ENCODE measurements at regions not wholly inside any gene's neighbourhood (a gene's known extent, or its start where the extent isn't known, plus 50 kb on each side); places are given as distances from the start of the nearest gene placed in this dataset.

GRCh38 chr2:4576075-4576474, 872.7 kb downstream of the DCDC2C start:
- no peak for DNase-seq (ENCODE audit: low read depth in 2 of 2)

- DNase-seq (ENCODE audit: low read depth in 2 of 2): no peak
These were observed 876.6 kb downstream of the DCDC2C start for GRCh38 chr2:4579977-4580376.

GRCh38 chr2:4585057-4585635, 881.8 kb downstream of the DCDC2C start:
- no peak for DNase-seq (ENCODE audit: low read depth in 2 of 2)

DNA sequence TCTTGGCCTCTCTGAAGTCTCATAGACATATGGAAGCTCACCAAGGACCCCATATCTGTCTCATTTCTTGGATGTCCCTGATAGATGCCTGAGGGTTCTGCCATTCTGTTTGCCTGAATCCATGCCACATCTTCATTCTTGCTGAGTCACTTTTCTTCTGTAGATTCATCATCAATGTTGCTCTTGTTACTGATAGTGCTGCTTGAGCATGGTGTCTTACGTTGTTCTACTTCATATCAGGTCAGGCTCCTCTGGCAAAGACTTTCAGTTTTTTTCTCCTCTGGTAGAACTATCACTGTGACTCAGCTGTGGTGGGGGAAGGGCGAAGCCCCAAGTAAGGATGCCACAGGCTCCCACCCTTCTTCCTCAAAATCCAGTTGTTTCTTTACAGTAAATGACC, 885.2 kb downstream of the DCDC2C start:
- DNase-seq (ENCODE audit: low read depth in 2 of 2): no peak

DNA sequence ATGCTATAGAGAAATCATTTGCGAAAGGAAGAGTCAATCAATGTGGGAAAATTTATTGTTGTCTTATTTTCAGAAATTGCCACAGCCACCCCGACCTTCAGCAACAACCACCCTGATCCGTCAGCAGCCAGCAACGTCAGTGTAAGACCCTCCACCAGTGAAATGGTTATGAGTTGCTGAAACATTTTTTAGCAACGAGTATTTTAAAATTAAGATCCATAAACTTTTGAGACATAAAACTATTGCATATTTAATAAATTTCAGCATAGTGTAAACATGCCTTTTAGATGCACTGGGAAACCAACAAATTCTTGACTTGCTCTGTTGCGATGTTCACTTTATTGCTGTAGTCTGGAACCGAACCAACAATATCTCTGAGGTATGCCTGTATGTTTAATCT, 887.9 kb downstream of the DCDC2C start:
- DNase-seq (ENCODE audit: low read depth in 2 of 2): no peak

- no peak for DNase-seq (ENCODE audit: low read depth in 2 of 2)
These were observed 894.0 kb downstream of the DCDC2C start for GRCh38 chr2:4597400-4597799.

GRCh38 chr2:4604767-4605166, 901.4 kb downstream of the DCDC2C start:
- DNase-seq (ENCODE audit: low read depth in 2 of 2): no peak

GRCh38 chr2:4618141-4618540, 914.8 kb downstream of the DCDC2C start:
- no peak for DNase-seq (ENCODE audit: low read depth in 2 of 2)

DNA sequence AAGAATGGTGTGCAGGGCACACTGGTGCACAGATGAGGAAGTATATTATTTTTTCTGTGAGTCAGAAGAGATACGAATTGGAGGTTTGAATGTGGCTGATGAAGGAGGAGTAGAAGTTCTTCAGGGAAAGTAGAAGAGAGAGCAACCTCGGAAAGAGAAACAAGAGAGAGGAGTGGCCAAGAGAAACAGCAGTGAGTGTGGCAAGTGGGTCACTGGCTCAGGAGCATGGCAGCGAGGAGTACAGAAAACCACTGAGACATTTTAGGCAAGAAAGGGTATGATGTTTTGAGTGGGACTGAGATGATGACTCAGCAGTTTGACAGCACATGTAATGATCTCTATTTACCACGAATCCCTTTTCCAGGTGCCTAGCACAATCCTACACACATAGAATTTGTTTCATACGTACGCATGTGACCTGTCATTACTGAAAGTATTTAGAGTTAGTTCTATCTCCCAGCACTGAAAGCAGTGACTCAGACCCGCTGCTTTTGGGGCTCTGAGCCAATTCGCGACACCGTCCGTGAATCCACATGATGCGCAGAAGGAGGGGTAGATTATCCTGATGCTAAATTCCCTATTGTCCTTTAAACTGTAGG, 915.4 kb downstream of the DCDC2C start:
- no peak for DNase-seq (ENCODE audit: low read depth in 2 of 2)

GRCh38 chr2:4628998-4629501, 925.7 kb downstream of the DCDC2C start:
- no peak for DNase-seq (ENCODE audit: low read depth in 2 of 2)

GRCh38 chr2:4635289-4635688, 931.9 kb downstream of the DCDC2C start:
- no peak for DNase-seq (ENCODE audit: low read depth in 2 of 2)

GRCh38 chr2:4653991-4654390, 950.6 kb downstream of the DCDC2C start:
- DNase-seq (ENCODE audit: low read depth in 2 of 2): no peak

- no peak for DNase-seq (ENCODE audit: low read depth in 2 of 2)
These were observed 953.0 kb downstream of the DCDC2C start for GRCh38 chr2:4656326-4656725.

- DNase-seq (ENCODE audit: low read depth in 2 of 2): no peak
These were observed 958.9 kb downstream of the DCDC2C start for GRCh38 chr2:4662161-4662779.

- no peak for DNase-seq (ENCODE audit: low read depth in 2 of 2)
These were observed 965.0 kb downstream of the DCDC2C start for GRCh38 chr2:4668381-4668780.

- no peak for DNase-seq (ENCODE audit: low read depth in 2 of 2)
These were observed 967.0 kb downstream of the DCDC2C start for GRCh38 chr2:4670331-4670730.

DNA sequence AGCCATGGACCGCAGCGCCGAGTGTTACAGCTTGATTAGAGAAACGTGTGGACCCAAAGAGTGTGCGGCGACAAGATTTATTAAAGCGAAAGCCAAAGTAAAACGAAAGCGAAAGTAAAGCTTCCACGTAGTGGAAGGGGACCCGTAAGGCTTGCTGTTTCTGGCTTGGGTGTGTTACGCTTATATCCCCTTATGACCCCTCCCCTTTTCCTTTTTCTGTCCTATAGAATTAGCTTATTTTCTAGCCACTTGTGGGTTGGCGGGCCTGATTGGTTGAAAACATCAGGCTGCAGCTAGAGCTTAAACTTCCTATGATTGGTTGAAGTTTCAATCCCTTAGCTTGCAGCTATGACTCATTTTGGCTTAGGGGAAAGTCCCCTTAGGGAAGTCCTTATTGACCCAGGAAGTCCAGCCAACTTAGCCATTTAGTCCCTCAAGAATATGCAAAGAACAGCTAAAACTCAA, 969.7 kb downstream of the DCDC2C start:
- no peak for DNase-seq (ENCODE audit: low read depth in 2 of 2)

DNA sequence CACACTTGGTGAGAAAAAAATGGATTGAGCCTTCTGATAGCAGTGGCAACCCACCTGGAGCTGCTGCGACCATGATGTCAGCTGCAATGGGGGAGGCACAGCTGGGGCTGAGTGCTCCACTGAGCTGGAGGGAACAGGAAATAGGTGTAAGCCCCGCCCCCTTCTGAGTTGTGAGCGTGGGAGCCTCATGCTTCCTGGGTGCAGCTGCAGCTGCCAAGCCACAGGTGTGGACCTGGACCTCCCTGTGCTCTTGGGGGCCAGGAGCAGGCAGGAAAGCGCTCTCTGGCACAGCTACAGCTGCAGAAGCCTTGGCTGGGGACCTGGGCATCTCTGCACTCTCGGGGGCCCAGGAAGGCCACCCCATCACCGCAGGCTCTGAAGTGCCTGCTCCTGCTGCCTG, 970.6 kb downstream of the DCDC2C start:
- DNase-seq (ENCODE audit: low read depth in 2 of 2): no peak

DNA sequence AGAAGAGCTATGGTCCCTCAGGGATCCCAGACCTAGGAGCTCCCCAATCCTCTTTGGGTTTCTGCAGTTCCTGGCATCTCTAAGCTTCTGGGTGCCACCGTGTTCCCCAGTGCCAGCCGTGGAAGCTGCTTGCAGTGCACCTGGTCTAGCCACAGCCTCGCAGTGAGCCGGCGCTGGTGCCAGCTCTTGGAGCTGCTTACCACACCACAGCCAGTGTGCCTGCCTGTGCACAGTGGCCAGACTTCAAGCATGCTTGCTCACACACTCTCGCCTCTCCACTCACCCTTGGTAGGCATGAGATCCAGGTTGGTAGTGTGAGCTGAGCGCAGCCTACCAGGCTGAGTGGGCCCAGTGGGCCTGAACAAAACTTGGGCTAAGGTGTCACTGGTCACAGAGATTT, 971.9 kb downstream of the DCDC2C start:
- no peak for DNase-seq (ENCODE audit: low read depth in 2 of 2)

GRCh38 chr2:4678927-4679326, 975.6 kb downstream of the DCDC2C start:
- DNase-seq (ENCODE audit: low read depth in 2 of 2): no peak

DNA sequence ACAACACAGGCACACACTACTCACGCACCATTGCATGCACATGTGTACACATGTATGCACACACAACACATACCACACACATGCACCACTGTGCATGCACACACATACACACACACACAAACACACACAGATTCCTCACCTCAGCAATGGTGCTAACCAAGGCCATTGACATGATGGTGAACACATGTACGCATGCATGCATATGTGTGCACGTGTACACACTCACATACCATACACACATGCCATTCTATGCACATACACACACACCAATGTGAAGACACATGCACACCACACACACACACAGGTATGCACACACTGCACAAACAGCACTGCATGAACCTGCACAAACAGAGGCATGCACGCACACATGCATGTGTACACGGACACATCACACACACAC, 976.0 kb downstream of the DCDC2C start:
- no peak for DNase-seq (ENCODE audit: low read depth in 2 of 2)

GRCh38 chr2:4684921-4685320, 981.5 kb downstream of the DCDC2C start:
- no peak for DNase-seq (ENCODE audit: low read depth in 2 of 2)

DNA sequence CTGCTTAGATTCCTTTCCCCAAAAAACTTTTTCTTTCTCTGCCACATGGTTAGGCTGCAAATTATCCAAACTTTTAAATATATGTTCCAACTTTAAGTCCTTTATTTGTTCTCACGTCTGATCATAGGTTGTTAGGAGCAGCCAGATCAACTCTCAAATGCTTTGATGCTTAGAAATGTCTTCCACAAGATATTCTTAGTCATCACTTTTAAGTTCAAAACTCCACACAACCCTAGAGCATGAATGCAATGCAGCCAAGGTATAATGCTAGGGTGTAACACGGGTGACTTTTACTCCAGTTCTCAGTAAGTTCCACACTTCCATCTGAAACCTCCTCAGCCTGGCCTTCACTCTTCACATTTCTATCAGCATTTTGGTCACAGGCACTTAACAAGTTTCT, 987.5 kb downstream of the DCDC2C start:
- no peak for DNase-seq (ENCODE audit: low read depth in 2 of 2)

Data from stimulated activated CD4-positive, alpha-beta T cell treated with anti-CD3 and anti-CD28 coated beads, Interleukin-12 subunit alpha, Interleukin-12 subunit beta, amount 100 ng/mL, for 24 hours (primary cell).